BLaER1 treated with 17β-estradiol and CSF1 and Interleukin-3, amounts not matched to agents 10 nM and 100 nM (cell line): ENCODE measurements at regions not wholly inside any gene's neighbourhood (a gene's known extent, or its start where the extent isn't known, plus 50 kb on each side); places are given as distances from the start of the nearest gene placed in this dataset.

Experiments used
- H3K27ac ChIP-seq, 11 experiments: shearing (Covaris generic); formaldehyde crosslinking; 2 replicates each; pipeline ENCODE4 v1.8.1; 2022
- H3K27me3 ChIP-seq, 11 experiments: shearing (Covaris generic); formaldehyde crosslinking; 2 replicates each; pipeline ENCODE4 v1.8.1; 2022
- H3K36me3 ChIP-seq, 11 experiments: shearing (Covaris generic); formaldehyde crosslinking; 2 replicates each; pipeline ENCODE4 v1.8.1; 2022
- H3K4me1 ChIP-seq, 10 experiments: shearing (Covaris generic); formaldehyde crosslinking; 2 replicates each; pipeline ENCODE4 v1.8.1; 2022
- H3K4me2 ChIP-seq, 11 experiments: shearing (Covaris generic); formaldehyde crosslinking; 2 replicates each; pipeline ENCODE4 v1.8.1; 2022
- H3K4me3 ChIP-seq, 10 experiments: shearing (Covaris generic); formaldehyde crosslinking; 2 replicates each; pipeline ENCODE4 v1.8.1; 2022
- H3K9ac ChIP-seq, 11 experiments: shearing (Covaris generic); formaldehyde crosslinking; 2 replicates each; pipeline ENCODE4 v1.8.1; 2022
- H3K9me3 ChIP-seq, 11 experiments: shearing (Covaris generic); formaldehyde crosslinking; replicated peaks in 1 of 11; 2 replicates each; pipeline ENCODE4 v1.8.1; 2022
- H4K20me1 ChIP-seq, 11 experiments: shearing (Covaris generic); formaldehyde crosslinking; 2 replicates each; pipeline ENCODE4 v1.8.1; 2022
- Cebpa-rat ChIP-seq, 11 experiments: shearing (Covaris generic); IDR thresholded peaks; 2 replicates each; pipeline ENCODE4 v1.8.1; 2022

GRCh38 chr2:16272038-16272788, 331.9 kb downstream of the MYCN start:
- H3K36me3 ChIP-seq = no peaks in the 10 kb centered on the region
- H3K9ac ChIP-seq = no peak overlapping the region
- no peaks in the 10 kb centered on the region for H3K4me1 ChIP-seq
- H3K9me3 ChIP-seq = 0 out of 22 replicates have a peak, but pooled peaks cover 0 to under 1% (median 0%) of the 10 kb centered on the region in 11 experiments
- no peak overlapping the region for H3K4me2 ChIP-seq
- H3K27ac ChIP-seq = no peak overlapping the region
- no peaks in the 10 kb centered on the region for H3K27me3 ChIP-seq
- H3K4me3 ChIP-seq = no peak overlapping the region
- no peaks in the 10 kb centered on the region for H4K20me1 ChIP-seq
- no peak for TF ChIP-seq Cebpa-rat (IDR thresholded peaks at IDR 0.05)

GRCh38 chr2:16271231-16271896, 331.0 kb downstream of the MYCN start:
- no peaks in the 10 kb centered on the region for H3K27me3 ChIP-seq
- H3K36me3 ChIP-seq = no peaks in the 10 kb centered on the region
- H4K20me1 ChIP-seq = no peaks in the 10 kb centered on the region
- H3K27ac ChIP-seq = no peak overlapping the region
- no peak overlapping the region for H3K9ac ChIP-seq
- 0 out of 22 replicates have a peak, but pooled peaks cover 0 to 5% (median 0%) of the 10 kb centered on the region in 11 experiments for H3K9me3 ChIP-seq
- H3K4me3 ChIP-seq = no peak overlapping the region
- no peak for TF ChIP-seq Cebpa-rat (IDR thresholded peaks at IDR 0.05)
- H3K4me1 ChIP-seq = no peaks in the 10 kb centered on the region
- H3K4me2 ChIP-seq = no peak overlapping the region

DNA sequence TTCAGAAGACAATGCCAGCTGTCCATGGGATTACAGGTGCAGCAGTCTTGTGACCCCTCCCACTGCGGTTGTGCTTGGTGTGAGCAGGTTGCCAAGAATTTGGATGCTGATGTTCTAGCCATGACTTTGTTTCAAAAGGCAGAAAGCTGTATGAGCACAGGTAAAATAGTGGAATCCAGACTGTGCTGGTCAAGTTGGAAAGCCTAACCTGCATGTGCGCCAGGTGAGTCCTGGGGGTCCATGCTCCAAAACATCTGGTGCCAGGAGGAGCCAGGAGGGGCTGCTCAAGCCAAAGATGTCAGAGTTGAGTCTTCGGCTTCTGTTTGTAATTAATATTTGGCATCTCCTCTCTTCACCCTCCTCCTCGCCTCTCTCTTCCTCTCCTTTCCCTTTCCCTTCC, 330.1 kb downstream of the MYCN start:
- Histone ChIP-seq H3K4me1 (no peaks in the 10 kb centered on the region), H3K27me3 (no peaks in the 10 kb centered on the region), H3K9me3 (0 out of 22 replicates have a peak, but pooled peaks cover 0 to 5% (median 0%) of the 10 kb centered on the region in 11 experiments), H3K27ac (no peak overlapping the region), H3K4me3 (no peak overlapping the region), H3K36me3 (no peaks in the 10 kb centered on the region), H4K20me1 (no peaks in the 10 kb centered on the region), H3K9ac (no peak overlapping the region), H3K4me2 (no peak overlapping the region)
- TF ChIP-seq Cebpa-rat (IDR thresholded peaks at IDR 0.05) = no peak

GRCh38 chr2:16268301-16269000, 328.1 kb downstream of the MYCN start:
- TF ChIP-seq Cebpa-rat (IDR thresholded peaks at IDR 0.05) = no peak
- H3K4me3 ChIP-seq = no peak overlapping the region
- H3K4me1 ChIP-seq = no peaks in the 10 kb centered on the region
- no peaks in the 10 kb centered on the region for H3K27me3 ChIP-seq
- no peaks in the 10 kb centered on the region for H3K36me3 ChIP-seq
- H3K27ac ChIP-seq = no peak overlapping the region
- H3K4me2 ChIP-seq = no peak overlapping the region
- H4K20me1 ChIP-seq = no peaks in the 10 kb centered on the region
- 0 out of 22 replicates have a peak, but pooled peaks cover 0 to 5% (median 0%) of the 10 kb centered on the region in 11 experiments for H3K9me3 ChIP-seq
- no peak overlapping the region for H3K9ac ChIP-seq

GRCh38 chr2:16266571-16266970, 326.2 kb downstream of the MYCN start:
- Histone ChIP-seq H3K27me3 (no peaks in the 10 kb centered on the region), H3K36me3 (no peaks in the 10 kb centered on the region), H3K9ac (no peak overlapping the region), H4K20me1 (no peaks in the 10 kb centered on the region), H3K4me3 (no peak overlapping the region), H3K4me1 (no peaks in the 10 kb centered on the region), H3K4me2 (no peak overlapping the region), H3K9me3 (0 out of 22 replicates have a peak, but pooled peaks cover 0 to 5% (median 0%) of the 10 kb centered on the region in 11 experiments), H3K27ac (no peak overlapping the region)
- TF ChIP-seq Cebpa-rat (IDR thresholded peaks at IDR 0.05) = no peak

DNA sequence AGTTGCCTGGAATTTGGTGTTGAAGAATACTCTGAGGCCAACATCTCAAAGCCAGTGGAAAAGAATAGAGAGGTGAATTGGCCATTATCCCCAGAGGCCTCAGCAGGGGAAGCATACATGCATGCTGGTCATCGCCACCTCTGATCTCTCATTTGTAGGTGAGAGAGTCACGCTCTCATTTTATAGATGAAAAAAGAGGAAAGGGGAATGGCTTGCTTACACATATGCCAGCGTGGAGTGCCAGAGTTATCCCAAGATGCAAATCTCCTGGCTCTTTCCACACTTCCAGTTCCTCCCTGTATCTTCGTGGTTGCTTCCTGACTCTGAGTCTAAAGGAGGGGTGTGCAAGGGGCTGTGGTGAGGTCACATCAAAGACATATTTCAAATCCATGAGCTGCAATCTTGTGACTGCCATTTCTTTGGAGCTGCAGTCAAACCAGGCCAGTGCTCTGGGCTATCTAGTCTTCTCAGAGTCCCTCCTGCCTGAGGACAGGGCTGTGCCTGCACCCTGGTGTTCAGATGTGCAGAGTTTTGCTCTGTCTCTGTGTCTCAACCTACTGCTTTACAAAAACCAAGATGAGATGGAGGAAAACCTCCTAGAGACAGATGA, 324.7 kb downstream of the MYCN start:
- Histone ChIP-seq H3K4me2 (no peak overlapping the region), H3K36me3 (no peaks in the 10 kb centered on the region), H3K9ac (no peak overlapping the region), H3K27ac (no peak overlapping the region), H3K27me3 (no peaks in the 10 kb centered on the region), H3K4me1 (no peaks in the 10 kb centered on the region), H3K4me3 (no peak overlapping the region), H3K9me3 (0 out of 22 replicates have a peak, but pooled peaks cover 0 to 5% (median 0%) of the 10 kb centered on the region in 11 experiments), H4K20me1 (no peaks in the 10 kb centered on the region)
- TF ChIP-seq Cebpa-rat (IDR thresholded peaks at IDR 0.05) = no peak

GRCh38 chr2:16264491-16264890, 324.1 kb downstream of the MYCN start:
- Histone ChIP-seq H3K9ac (no peak overlapping the region), H3K36me3 (no peaks in the 10 kb centered on the region), H3K27ac (no peak overlapping the region), H3K9me3 (0 out of 22 replicates have a peak, but pooled peaks cover 0 to 5% (median 0%) of the 10 kb centered on the region in 11 experiments), H3K27me3 (no peaks in the 10 kb centered on the region), H3K4me2 (no peak overlapping the region), H3K4me1 (no peaks in the 10 kb centered on the region), H4K20me1 (no peaks in the 10 kb centered on the region), H3K4me3 (no peak overlapping the region)
- TF ChIP-seq Cebpa-rat (IDR thresholded peaks at IDR 0.05) = no peak

DNA sequence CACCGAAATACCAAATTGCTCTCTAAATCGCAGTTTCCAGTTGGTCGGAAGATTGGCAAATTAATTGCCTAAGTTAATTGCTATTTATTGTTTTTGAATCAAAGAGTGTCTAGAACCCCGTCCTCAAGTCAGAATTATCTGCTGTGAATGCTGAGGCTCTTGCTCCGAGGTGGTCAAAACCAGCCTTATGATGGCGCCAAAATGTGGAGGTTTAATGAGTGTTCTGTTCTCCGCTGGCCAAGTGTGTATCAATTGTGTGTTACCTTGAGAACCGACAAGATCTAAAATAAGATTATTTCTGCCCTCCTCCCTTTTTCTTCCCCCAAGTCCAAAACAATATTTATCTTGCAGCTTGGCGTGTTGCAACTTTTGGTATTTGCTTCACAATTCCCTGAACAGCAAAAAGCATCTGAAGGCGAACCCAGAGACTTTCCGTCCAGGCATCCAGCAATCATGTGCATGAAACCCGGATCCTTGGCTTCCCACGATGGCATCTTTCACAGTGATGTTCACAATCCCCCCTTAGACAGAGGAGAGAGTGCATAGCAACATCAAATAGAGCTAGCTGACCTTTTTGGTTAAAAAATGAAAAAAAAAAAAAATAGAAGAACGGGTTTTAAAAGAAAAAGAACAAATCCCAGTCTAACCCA, 323.0 kb downstream of the MYCN start:
- Histone ChIP-seq H3K36me3 (no peaks in the 10 kb centered on the region), H3K27ac (no peak overlapping the region), H3K27me3 (no peaks in the 10 kb centered on the region), H3K9me3 (0 out of 22 replicates have a peak, but pooled peaks cover 0 to 5% (median 0%) of the 10 kb centered on the region in 11 experiments), H3K4me2 (no peak overlapping the region), H4K20me1 (no peaks in the 10 kb centered on the region), H3K9ac (no peak overlapping the region), H3K4me1 (no peaks in the 10 kb centered on the region), H3K4me3 (no peak overlapping the region)
- TF ChIP-seq Cebpa-rat (IDR thresholded peaks at IDR 0.05) = no peak
